GM12878 (cell line): ENCODE measurements at regions not wholly inside any gene's neighbourhood (a gene's known extent, or its start where the extent isn't known, plus 50 kb on each side); places are given as distances from the start of the nearest gene placed in this dataset.

Source experiments
- CTCF ChIP-seq, 3 experiments: IDR thresholded peaks in 2 of 3; conservative IDR thresholded peaks in 1 of 3; 2 replicates each; pipeline ENCODE4 v1.5.1; 2011; ENCODE audit warnings: low read depth in 3 of 3, low read length in 3 of 3, mild to moderate bottlenecking in 3 of 3, control low read depth in 2 of 3, moderate library complexity in 2 of 3, inconsistent platforms in 1 of 3, mixed read lengths in 1 of 3; ENCODE audit not compliant: control insufficient read depth in 2 of 3, insufficient read depth in 1 of 3; ENCODE audit errors: extremely low read depth in 1 of 3
- GABPA ChIP-seq: IDR thresholded peaks from 2 replicates; pipeline ENCODE4 v1.6.1; 2014; ENCODE audit warnings: antibody characterized with exemption, low read depth, mild to moderate bottlenecking, inconsistent platforms
- YY1 ChIP-seq: IDR thresholded peaks from 2 replicates; pipeline ENCODE4 v1.6.1; 2011; ENCODE audit warnings: low read depth, mild to moderate bottlenecking, low read length
- ZBTB33 ChIP-seq: fragments of 450-650 bp; IDR thresholded peaks from 2 replicates; pipeline ENCODE4 v1.6.1; 2017; ENCODE audit warnings: mild to moderate bottlenecking
- ZZZ3 ChIP-seq: IDR thresholded peaks from 2 replicates; pipeline ENCODE4 v1.6.1; 2011; ENCODE audit warnings: low read depth; ENCODE audit not compliant: control insufficient read depth, insufficient read length

- TF ChIP-seq CTCF (IDR thresholded peaks at IDR 0.05 in 2 of 3, conservative IDR thresholded peaks at IDR 0.05 in 1 of 3; ENCODE audit: control insufficient read depth in 2 of 3, extremely low read depth in 1 of 3, insufficient read depth in 1 of 3, low read depth in 3 of 3, low read length in 3 of 3) = no peak
- TF ChIP-seq ZZZ3 = no peak
- no peak for TF ChIP-seq GABPA
- TF ChIP-seq ZBTB33 = no peak
- no peak for TF ChIP-seq YY1
Observed at GRCh38 chr10:53127686-53128085, 355.1 kb upstream of the MBL2 start.
